Thyroid gland (tissue), 4 donors: ENCODE measurements at regions not wholly inside any gene's neighbourhood (a gene's known extent, or its start where the extent isn't known, plus 50 kb on each side); places are given as distances from the start of the nearest gene placed in this dataset.

Experiments
- POLR2A ChIP-seq, 2 donors: fragments of 450-650 bp; IDR thresholded peaks; one replicate each; pipeline ENCODE4 v1.6.1; 2017; ENCODE audit warnings: antibody characterized with exemption in 2 of 2, mild to moderate bottlenecking in 2 of 2, moderate library complexity in 1 of 2
- TF ChIP-seq, protein P1 (sequence below), 6 experiments: fragments of 200-600 bp in 3 of 6; fragments of 450-650 bp in 3 of 6; sonication (generic) in 3 of 6; IDR thresholded peaks; one replicate each; pipeline ENCODE4 v1.5.1; 2016 to 2019; ENCODE audit warnings: antibody characterized with exemption in 6 of 6, mild to moderate bottlenecking in 2 of 6, inconsistent platforms in 1 of 6, moderate library complexity in 1 of 6

DNA sequence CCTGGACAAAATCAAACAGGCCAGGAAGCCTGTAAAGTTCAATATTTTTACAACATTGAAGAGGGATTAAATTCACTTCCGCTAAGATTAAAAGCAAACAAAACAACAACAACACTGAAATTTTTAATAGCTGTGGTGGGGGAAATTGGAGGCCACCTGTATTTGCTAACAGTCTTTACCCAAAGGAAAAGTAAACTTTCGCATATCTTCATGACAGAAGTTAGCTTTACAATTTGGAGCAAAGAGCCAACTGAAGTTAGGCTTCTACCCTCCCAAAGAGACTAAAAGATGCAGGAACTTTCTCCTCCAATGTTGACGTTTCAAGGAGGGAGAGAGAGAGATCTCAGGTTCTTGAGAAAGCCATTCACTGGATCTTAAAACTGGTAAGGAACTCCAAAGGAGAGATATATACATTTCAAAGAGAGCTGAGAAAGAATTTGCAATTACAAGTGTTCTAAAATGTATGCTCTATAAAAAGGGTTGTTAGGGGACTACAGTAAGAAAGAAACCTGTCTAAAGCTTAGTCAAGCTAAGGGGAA is 349.2 kb upstream of the CDH9 start:
- TF ChIP-seq POLR2A (IDR thresholded peaks at IDR 0.05): no peak
- TF ChIP-seq, protein P1, sequence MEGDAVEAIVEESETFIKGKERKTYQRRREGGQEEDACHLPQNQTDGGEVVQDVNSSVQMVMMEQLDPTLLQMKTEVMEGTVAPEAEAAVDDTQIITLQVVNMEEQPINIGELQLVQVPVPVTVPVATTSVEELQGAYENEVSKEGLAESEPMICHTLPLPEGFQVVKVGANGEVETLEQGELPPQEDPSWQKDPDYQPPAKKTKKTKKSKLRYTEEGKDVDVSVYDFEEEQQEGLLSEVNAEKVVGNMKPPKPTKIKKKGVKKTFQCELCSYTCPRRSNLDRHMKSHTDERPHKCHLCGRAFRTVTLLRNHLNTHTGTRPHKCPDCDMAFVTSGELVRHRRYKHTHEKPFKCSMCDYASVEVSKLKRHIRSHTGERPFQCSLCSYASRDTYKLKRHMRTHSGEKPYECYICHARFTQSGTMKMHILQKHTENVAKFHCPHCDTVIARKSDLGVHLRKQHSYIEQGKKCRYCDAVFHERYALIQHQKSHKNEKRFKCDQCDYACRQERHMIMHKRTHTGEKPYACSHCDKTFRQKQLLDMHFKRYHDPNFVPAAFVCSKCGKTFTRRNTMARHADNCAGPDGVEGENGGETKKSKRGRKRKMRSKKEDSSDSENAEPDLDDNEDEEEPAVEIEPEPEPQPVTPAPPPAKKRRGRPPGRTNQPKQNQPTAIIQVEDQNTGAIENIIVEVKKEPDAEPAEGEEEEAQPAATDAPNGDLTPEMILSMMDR (IDR thresholded peaks at IDR 0.05): no peak
